Fibroblast of skin of right quadriceps (primary cell): ENCODE measurements at regions not wholly inside any gene's neighbourhood (a gene's known extent, or its start where the extent isn't known, plus 50 kb on each side); places are given as distances from the start of the nearest gene placed in this dataset.
"Not testable (repeated sequence)": the region's sequence is repeated elsewhere in the genome, so short reads cannot be mapped to it uniquely, and the experiment has no call there.

Experiments used
- DNase-seq: peaks from one replicate; pipeline ENCODE4 v3.0.0-alpha.2; 2013

DNA sequence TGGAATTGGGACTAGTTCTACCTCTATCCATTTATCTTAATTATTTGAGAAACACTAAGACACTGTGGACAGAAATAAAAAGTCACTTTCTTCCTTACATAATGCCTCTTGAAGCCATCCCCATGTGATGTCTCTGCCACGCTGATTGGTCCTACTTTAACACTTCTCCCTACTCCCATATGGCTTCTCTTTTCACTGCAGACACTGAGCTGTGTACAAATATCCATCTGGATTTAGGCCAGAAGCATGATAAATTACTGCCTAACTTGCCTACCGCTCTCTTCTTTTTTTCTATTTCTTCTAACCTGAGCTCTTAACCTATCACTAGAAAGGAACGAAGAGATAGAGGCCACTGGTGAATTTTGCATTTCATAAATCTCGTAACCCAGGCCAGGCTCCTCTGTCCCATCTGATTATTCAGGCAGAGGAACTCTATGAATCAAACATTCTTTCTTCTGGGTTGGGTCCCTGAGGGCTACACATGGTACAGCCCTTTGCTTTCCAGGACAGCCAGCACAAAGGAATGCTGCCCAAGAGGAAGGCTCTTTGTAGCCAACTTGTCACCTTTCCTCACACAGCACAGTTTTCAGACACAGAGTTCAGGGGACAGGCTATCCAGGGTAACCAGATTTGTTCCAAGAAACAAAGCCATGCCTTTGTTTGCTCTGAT is 878.5 kb upstream of the LRRC4C start:
- DNase-seq: no peak

DNA sequence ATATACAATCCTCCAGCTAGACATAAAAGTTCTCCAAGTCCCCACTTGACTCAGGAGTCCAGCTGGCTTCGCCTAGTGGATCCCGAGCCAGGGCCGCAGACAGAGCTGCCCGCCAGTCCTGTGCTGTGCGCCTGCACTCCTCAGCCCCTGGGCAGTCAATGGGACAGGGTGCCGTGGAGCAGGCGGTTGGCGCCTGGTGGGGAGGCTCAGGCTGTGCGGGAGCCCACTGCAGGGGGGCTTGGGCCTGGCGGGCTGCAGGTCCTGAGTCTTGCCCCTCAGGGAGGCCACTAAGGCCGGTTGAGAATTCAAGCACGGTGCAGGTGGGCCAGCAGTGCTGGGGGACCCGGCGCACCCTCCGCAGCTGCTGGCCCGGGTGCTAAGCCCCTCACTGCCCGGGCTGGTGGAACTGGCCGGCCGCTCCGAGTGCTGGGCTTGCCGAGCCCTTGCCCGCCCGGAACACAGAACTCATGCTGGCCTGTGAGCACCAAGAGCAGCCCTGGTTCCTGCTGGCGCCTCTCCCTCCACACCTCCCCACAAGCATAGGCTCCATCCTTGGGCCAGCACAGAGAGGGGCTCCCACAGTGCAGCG is 884.8 kb upstream of the LRRC4C start:
- DNase-seq: no peak

DNA sequence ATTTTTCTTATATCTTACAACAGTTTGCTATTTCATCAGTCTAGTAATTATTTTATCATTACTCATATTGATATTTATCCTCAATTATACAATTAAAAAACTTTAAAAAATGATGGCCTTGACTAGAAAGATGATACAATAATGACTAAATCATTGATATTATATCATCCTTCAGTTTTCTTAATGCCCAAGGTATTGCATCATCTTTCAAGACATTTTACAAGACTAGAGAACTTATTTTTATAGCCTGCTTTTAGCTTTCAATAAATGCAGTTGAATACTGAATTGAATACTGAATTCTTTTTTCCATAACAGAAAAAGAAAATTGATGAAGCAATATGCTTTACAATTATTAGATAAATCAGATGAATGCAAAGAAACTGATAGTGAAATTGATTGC is 886.5 kb upstream of the LRRC4C start:
- DNase-seq: no peak

DNA sequence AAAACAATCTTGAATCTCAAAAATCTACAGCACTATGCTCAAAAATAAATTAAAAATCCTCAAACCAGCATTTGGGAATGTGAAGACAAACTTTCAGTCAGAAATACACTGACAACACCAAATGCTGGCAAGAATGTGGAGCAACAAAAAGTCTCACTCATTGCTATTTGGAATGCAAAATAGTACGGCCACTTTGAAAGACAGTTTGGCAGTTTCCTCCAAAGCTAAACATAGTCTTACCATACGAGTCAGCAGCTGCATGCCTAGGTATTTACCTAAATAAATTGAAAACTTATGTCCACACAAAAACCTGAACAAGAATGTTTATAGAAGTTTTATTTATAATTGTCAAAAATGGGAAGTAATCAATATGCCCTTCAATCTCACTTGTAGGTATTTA is 904.2 kb upstream of the LRRC4C start:
- DNase-seq: no peak

DNA sequence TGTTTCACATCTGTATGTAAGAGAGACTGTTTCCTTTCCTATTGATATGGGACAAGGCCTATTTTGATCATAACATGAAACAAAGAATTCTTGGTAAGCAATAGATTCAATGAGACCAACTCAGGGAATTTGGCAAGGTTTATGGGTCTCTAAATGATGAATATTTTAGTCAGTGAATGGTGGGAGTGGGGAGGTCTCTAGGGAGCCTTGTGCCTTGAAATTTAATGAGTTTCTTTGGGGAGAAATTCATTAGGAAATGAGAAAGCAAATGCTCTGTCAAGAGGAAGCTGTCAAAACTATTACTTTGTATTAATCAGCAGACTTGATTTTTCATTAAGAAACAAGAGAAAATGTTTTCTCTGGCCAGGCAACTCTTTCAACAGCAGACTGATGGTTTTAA is 921.7 kb upstream of the API5 start:
- no peak for DNase-seq

DNA sequence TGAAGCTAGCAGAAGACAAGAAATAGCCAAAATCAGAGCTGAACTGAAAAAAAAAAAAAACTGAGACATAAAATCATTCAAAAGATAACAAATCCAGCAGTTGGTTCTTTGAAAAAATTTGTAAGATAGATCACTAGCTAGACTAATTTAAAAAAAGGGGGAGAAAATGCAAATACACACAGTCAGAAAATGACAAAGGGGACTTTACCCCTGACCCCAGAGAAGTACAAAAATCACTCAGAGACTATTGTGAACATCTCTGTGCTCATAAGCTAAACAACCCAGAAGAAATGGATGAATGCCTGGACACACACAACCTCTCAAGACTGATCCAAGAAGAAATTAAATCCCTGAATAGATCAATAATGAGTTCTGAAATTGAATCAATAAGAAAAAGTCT is 914.3 kb upstream of the API5 start:
- DNase-seq: no peak

DNA sequence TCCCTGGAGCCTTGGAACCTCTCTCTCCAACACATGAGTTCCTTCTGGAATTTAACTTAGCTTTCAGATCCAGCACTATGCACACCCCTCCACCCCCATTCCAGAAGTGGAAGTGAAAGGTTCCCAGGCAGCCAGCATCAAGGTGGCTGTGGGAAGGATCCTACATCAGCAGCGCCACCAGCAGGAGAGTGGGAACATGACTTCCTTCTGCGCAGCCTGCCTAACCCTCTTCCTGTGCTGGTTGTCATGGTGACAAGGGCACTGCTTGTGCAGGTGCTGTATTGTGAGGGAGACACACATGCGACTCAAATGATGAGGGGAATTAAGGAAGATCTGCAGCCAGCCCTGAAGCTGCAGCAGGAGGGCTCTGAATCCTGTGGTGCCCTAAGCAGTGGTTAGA is 904.5 kb upstream of the API5 start:
- DNase-seq: peak; percentile 5

DNA sequence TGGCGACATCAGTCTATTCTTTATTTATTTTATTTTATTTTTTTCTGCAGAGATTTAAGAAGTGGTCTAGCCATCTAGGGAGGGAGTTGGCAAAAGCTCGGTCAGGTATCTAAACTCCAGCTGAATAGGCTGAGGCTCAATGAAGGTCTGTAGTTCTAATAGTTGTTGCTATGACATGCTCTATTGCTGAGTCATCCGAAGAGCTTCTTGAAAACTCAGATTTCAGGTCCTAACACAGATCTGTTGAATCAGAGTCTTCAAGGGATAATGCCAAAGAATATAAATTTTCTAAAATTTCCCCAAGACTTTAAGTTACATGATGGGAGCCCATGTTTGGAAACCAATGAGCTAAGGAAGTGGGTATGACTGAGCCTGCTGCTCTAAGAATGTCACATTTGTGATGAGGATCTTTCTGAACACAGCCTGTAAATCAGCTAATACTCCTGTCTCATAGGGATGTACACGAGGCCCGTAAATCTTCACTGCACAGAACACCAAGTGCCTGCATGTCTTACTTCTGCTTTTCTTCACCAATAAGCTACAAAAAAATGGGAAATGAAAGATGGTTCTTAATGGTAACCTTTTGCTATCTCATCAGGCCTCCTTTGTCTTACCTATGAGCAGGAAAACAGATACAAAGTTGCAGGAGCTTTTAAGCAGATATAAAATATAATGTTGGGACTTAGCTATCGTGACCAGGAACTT is 901.4 kb upstream of the API5 start:
- DNase-seq: peak; percentile 66

DNA sequence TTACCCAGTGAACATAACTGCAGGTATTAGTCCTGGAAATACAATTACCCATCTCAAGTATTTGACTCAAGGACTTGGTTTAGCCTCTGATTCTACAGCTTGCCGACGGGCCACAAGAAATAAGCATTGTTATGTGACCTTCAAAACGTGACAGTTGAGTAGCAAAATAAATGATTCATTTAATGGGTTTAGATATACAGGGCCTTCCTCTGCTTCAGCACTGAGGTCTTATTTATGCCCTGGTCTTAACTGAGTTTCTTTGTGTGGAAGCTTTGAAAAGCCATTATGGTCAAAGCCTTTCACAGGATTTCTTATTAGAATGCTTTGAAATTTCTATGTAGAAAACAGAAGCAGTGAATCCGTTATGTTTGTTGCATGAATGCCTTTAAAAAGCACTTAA is 899.2 kb upstream of the API5 start:
- no peak for DNase-seq

DNA sequence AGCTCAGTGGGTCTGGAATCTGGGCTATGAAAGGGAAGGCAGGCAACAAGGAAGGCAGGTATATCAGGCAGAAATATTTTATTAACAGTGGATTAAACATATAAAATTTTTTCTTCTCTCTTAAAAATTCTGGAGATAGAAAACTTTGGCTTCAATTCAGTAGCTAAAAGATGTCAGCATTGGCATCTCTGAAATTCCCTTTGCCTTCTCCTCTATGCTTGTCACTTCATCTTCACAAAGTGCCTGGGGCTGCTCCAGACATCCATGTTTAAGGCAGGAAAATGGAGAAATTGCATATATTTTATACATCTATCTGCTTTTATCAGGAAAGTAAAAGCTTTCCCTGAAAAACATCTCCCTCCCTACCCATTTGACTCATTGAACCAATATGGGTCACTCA is 894.1 kb upstream of the API5 start:
- no peak for DNase-seq

DNA sequence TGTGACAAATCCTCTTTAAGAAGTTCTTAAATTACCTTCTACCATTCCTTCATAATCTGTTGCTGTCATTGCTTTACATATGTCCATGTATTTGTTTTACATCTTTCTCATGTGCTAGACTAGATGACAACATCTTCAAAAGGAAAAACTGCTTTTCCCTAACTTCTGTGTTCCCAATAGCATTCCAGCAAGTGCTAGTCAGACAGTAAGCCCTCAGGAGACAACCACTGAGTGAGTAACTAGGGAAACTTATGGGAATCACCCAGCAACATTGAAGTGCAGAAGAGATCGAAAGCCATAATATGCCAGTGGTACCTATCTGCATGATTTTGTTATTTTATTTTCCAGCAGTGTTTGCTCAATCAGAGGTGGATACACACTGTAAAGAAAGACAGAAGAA is 889.7 kb upstream of the API5 start:
- DNase-seq: peak; percentile 64

DNA sequence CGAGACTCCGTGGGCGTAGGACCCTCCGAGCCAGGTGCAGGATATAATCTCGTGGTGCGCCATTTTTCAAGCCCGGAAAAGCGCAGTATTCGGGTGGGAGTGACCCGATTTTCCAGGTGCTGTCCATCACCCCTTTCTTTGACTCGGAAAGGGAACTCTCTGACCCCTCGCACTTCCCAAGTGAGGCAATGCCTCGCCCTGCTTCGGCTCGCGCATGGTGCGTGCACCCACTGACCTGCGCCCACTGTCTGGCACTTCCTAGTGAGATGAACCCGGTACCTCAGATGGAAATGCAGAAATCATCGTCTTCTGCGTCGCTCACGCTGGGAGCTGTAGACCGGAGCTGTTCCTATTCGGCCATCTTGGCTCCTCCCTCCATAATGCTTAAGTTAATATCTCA is 876.9 kb upstream of the API5 start:
- not testable (repeated sequence) for DNase-seq

DNA sequence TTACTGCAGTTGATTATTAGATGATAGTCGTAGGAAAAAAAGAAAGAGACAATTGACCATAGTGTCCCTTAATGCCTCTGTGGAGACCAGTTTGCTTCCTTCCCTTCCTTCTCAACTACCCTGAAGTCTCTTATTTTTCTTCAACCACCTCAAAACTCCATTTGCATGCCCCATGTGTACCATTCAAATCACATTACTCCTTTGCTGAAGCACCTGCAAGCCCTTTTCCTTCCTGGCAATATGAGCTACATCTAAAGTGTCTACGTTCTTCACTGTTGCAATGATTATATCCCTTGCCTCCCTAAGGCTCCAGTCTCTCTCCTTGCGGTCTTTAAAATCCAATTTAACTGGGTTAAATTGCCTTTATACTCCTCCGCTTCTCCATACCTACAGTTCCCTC is 867.4 kb upstream of the API5 start:
- DNase-seq: no peak

DNA sequence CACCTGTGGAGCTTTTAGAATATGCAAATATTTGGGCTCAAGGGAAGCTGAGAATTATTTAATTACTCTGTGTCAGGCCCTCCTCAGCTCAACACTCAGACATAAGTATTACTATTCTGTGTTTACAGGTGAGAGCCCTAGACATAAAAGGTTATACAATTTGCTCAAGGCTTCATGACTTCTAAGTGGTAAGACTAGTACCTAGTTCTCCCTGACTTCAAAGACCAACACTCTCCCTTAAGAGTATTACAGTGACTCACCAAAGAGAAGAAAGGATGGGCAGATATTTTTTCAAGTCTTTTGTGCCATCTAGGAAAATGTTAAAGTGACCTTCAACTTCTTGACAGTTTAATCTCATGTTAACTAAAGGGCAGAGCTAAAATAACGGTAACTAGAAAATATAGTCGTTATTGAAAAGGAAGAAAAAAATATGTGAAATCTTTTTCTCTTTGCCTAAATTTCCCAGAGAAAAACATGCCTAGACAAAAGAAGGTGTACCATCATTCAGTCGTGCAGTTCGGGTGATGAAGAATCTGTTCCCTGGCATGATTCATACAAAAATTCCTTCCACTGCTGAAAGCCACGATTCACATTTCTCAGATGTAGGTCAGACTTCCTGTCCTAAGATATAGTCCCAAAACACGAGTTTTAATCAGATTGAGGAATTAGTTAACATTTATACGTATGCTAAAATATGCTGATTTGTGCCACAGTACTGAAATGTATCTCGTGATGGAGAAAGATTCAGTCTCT is 849.1 kb upstream of the API5 start:
- peak; percentile 82 for DNase-seq

DNA sequence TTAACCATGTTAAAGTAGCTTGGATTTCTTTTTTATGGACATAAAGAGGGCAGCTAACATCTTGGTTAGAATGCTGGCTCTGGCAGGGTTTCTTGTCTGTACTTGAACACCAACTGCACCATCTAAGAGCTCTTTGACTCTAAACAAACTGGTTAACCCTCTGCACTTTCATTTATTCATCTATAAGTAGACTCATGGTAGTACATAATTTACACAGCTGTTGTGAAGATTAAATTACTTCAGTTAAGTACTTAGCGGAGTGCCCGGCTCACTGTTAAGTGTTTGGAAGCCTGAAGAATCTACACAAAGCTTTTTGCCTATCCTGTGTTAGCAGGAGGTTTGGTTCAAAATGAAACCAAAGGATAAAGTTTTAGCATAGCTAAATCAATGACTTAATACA is 846.2 kb upstream of the API5 start:
- no peak for DNase-seq

DNA sequence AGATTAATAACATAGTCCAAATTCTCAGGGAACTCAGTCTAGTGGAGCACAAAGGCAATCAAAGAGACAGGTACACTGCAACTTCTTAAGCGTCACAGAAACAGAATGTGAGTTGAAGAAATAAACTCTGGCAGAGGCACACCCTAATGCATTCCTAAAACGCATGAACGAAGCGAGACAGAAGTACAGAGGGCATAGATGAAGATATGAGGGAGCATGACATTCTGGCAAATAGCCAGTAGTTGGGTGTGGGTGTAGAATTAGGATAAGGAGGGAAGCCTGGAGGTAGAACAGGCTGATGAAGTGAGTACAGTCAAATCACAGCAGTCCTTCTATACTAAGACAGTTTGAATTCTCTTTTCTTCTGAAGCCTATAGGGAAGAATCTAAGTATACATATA is 838.7 kb upstream of the API5 start:
- no peak for DNase-seq

DNA sequence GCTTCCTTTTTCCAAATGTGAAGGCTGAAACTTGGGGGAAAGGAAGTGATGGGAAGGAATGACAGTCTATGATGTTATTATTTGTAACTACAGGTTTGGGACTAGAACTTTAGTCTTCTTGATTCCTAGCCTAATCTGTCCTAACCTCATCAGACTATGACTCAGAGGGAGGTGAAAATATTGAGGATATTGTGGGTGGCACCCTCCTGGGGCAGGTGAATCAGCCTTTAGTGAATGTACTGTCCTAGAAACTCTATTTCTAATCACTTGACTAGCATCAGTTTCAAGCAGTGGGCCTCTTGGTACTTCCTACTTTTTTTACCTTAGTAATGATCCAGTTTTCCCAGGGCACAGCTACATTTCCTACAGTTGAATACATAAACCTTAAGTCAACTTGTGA is 829.0 kb upstream of the API5 start:
- no peak for DNase-seq

DNA sequence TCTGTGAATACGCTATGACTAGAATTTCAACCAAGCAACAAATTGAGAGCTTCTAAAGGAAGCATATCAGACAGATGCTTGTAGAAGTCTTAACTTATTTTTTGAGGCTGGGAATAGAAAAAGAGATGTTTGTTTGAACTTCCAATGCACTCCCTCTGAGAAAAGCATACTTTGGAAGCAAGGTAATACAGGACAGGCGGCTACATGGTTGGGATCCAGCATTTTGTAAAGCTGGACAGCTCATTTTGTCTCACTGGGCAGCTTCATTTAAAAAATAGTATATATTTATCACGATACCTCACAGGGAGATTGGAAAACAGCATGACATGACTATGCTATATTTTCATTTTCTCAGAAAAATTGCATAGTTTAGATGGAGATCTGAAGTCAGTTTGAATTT is 821.3 kb upstream of the API5 start:
- DNase-seq: no peak

DNA sequence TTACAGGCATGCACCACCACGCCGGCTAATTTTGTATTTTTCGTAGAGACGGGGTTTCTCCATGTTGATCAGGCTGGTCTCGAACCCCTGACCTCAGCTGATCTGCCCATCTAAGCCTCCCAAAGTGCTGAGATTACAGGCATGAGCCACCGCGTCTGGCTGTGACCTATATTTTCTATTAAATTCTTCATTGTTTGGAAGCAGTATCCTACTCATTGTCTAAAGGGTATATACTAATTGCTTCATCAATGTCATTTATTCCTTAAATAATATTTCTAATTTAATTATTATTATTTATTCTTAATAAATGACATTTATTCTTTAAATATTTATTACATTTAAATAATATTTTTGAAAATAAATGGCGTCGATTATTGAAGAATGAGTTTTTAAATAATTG is 817.3 kb upstream of the API5 start:
- no peak for DNase-seq

DNA sequence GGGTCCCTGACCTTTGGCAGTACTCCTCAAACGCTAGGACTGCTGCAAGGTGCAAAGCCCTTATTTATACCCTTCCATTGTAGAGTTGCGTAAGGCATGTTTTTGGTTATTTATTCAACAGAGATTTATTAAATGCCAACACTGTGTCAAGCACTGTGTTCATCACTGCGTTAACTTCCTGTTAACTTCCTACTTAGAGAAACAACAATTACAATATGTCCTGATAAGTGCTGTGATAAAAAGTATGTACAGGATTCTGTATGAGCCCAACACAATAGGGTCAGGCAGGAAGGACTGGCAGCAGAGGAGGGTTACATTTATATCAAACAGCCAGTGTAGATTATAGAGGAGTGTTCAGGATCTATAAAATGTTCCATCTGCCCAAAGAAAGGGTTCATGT is 812.8 kb upstream of the API5 start:
- DNase-seq: no peak

DNA sequence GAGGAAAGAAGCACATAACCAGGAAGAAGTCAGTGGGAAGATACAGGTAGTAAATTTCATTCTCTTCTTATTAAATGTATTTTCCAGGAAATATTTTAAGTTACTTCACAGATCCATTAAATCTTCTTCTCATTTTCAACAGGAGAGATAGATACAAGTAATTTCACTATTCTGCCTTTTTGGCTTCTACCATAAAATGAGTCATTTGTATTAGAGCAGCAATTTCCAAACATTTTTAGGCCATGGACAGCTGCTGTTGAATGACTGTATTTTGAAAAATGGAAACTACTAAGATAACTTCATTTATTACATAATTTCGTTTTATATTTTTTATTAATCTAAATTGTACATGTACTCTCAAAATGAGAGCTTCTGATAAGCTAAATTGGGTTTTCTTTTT is 809.6 kb upstream of the API5 start:
- DNase-seq: no peak

DNA sequence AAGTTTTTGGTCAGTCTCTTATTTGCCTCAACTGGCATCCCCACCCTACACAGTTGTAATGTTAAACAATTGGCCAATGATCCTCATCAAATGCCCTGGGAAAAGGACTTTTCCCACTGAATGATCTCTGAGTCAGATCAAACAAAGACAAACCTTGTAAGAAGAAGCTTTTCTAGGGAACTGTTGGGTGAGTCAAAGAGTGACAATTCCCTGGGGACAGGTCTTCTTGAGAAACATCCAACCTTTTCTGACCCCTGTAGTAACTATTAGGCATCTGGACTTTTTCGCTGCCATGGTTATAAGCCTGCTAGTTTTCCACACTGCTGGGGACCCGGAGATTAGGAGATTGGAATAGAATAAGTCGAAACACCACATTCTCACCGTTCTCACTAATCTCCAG is 789.8 kb upstream of the API5 start:
- DNase-seq: peak; percentile 62

DNA sequence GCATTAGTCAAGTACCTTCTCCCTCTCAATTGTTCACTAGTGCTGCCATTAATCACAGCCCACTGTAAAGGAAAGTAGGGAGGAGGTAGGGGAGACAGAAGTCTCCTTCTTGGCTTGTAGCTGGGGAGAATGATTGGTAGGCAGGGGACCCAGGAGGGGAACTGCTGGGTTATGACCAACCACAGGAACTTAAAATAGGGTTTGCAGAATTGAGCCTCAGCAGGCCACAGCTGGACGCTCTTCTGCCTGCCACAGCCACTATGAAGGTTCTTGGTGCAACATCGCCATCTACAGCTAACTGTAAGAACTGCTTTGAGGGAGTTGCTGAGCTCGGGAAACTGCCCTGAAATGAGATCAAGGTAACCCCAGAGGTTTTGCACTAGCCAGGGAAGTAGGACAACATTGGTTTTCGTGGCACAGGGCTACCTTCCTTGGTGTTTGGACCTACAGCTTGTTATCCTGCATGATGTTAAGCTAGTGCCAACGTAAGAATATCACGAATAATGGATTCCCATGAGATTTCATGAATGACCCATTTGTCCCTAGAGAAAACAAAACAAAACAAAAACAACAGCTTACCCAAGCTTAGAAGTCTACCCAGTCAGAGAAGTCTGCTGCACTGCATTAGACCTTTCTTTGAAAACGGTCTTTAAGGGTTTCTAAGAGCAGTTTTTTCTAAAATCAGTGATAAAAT is 787.1 kb upstream of the API5 start:
- DNase-seq: peak; percentile 71
